ENCODE measurements at regions not wholly inside any gene's neighbourhood (a gene's known extent, or its start where the extent isn't known, plus 50 kb on each side); places are given as distances from the start of the nearest gene placed in this dataset.

GRCh38 chr22:48883211-48883960, 944.3 kb downstream of the BRD1 start:
- H3K9me3 Mint-ChIP-seq, result no peaks in the 10 kb centered on the region
- no peak overlapping the region for H3K27ac Mint-ChIP-seq
- ChIA-PET POLR2A (no interaction called here), CTCF (no interaction called here)
- no peaks in the 10 kb centered on the region for H3K36me3 Mint-ChIP-seq (ENCODE audit: low read depth)
- H3K4me1 Mint-ChIP-seq, result no peaks in the 10 kb centered on the region
- no peak for DNase-seq
- H3K4me3 Mint-ChIP-seq, result no peak overlapping the region
- H3K27me3 Mint-ChIP-seq, result no peaks in the 10 kb centered on the region

DNA sequence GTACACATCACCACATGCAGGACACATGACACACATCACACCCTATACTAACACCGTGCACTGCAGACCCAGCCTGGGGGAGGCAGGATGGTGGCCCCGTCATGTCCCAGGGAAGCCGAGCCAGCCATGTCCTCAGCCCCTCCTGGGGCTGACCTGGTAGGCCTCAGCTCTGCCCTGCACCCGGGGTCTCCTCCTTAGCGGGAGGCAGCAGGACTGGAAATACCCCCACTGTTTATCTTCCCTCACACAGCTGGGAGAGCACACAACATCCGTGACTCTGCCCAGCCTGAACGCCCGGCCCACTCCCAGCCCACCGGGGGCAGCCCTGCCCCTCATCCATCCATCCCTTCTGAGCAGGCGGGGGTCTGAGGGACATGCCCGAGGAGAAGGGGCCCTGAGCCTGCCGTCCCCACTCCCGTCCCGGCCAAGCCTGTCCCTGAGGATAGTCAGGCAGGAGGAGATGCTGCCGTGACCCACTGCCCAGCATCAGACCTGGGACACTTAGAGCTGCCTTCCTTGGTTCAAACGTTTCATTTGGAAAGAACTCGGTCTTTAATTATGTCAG, 945.0 kb downstream of the BRD1 start:
- Mint-ChIP-seq H3K9me3 (no peaks in the 10 kb centered on the region), H3K27ac (no peak overlapping the region), H3K4me3 (no peak overlapping the region)

GRCh38 chr22:48881326-48881980, 946.2 kb downstream of the BRD1 start:
- no peaks in the 10 kb centered on the region for H3K36me3 Mint-ChIP-seq (ENCODE audit: low read depth)
- POLR2A ChIA-PET, result no interaction called here
- no peaks in the 10 kb centered on the region for H3K4me1 Mint-ChIP-seq
- no peak overlapping the region for H3K27ac Mint-ChIP-seq
- no peaks in the 10 kb centered on the region for H3K27me3 Mint-ChIP-seq
- H3K9me3 Mint-ChIP-seq, result no peaks in the 10 kb centered on the region
- CTCF ChIA-PET, result no interaction called here
- H3K4me3 Mint-ChIP-seq, result no peak overlapping the region
- DNase-seq, result no peak

More for the DNA sequence above, 945.0 kb downstream of the BRD1 start:
- no peaks in the 10 kb centered on the region for H3K4me1 Mint-ChIP-seq
- ChIA-PET POLR2A (no interaction called here), CTCF (no interaction called here)
- H3K36me3 Mint-ChIP-seq (ENCODE audit: low read depth), result no peaks in the 10 kb centered on the region
- no peak for DNase-seq
- no peaks in the 10 kb centered on the region for H3K27me3 Mint-ChIP-seq

- no peaks in the 10 kb centered on the region for H3K36me3 Mint-ChIP-seq (ENCODE audit: low read depth)
- POLR2A ChIA-PET, result no interaction called here
- peaks cover 3% of the 10 kb centered on the region for H3K27me3 Mint-ChIP-seq
Observed at GRCh38 chr22:48880749-48881148, 946.9 kb downstream of the BRD1 start.

GRCh38 chr22:48876951-48877350, 950.7 kb downstream of the BRD1 start:
- no peaks in the 10 kb centered on the region for H3K36me3 Mint-ChIP-seq (ENCODE audit: low read depth)
- H3K27me3 Mint-ChIP-seq, result peaks cover 3% of the 10 kb centered on the region
- no peak overlapping the region for H3K4me3 Mint-ChIP-seq
- ChIA-PET CTCF (no interaction called here), POLR2A (no interaction called here)
- no peak overlapping the region for H3K27ac Mint-ChIP-seq
- no peak for DNase-seq
- no peaks in the 10 kb centered on the region for H3K4me1 Mint-ChIP-seq
- H3K9me3 Mint-ChIP-seq, result no peaks in the 10 kb centered on the region

More at GRCh38 chr22:48880749-48881148, 946.9 kb downstream of the BRD1 start:
- no peak overlapping the region for H3K27ac Mint-ChIP-seq
- no peaks in the 10 kb centered on the region for H3K4me1 Mint-ChIP-seq
- CTCF ChIA-PET, result no interaction called here
- no peaks in the 10 kb centered on the region for H3K9me3 Mint-ChIP-seq
- H3K4me3 Mint-ChIP-seq, result no peak overlapping the region
- no peak for DNase-seq

- ChIA-PET POLR2A (no interaction called here), CTCF (no interaction called here)
- Mint-ChIP-seq H3K4me1 (no peaks in the 10 kb centered on the region), H3K27ac (no peak overlapping the region), H3K4me3 (no peak overlapping the region), H3K27me3 (peaks cover 3% of the 10 kb centered on the region), H3K9me3 (peaks cover 4% of the 10 kb centered on the region), H3K36me3 (ENCODE audit: low read depth) (no peaks in the 10 kb centered on the region)
- no peak for DNase-seq
Observed at GRCh38 chr22:48874956-48875355, 952.7 kb downstream of the BRD1 start.

DNA sequence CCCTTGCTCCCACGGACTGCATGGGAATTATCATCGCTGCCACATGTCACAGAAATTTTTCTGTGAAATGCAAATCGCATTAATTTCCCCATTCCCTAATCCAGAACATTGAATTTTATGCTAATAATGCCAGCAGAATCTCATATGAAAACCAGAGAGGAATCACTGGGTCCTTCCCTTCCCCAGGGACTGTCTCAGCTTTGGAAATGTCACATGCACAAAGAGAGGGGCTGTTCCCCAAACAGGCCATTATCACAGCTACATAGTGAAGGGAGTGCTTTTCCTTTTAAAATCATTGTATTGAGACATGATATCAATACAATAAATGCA, 954.5 kb downstream of the BRD1 start:
- no peak for DNase-seq
- no peaks in the 10 kb centered on the region for H3K36me3 Mint-ChIP-seq (ENCODE audit: low read depth)
- H3K27ac Mint-ChIP-seq, result no peak overlapping the region
- H3K27me3 Mint-ChIP-seq, result peaks cover 3% of the 10 kb centered on the region
- peaks cover 4% of the 10 kb centered on the region for H3K9me3 Mint-ChIP-seq
- H3K4me1 Mint-ChIP-seq, result no peaks in the 10 kb centered on the region
- POLR2A ChIA-PET, result no interaction called here
- no peak overlapping the region for H3K4me3 Mint-ChIP-seq
- CTCF ChIA-PET, result no interaction called here

DNA sequence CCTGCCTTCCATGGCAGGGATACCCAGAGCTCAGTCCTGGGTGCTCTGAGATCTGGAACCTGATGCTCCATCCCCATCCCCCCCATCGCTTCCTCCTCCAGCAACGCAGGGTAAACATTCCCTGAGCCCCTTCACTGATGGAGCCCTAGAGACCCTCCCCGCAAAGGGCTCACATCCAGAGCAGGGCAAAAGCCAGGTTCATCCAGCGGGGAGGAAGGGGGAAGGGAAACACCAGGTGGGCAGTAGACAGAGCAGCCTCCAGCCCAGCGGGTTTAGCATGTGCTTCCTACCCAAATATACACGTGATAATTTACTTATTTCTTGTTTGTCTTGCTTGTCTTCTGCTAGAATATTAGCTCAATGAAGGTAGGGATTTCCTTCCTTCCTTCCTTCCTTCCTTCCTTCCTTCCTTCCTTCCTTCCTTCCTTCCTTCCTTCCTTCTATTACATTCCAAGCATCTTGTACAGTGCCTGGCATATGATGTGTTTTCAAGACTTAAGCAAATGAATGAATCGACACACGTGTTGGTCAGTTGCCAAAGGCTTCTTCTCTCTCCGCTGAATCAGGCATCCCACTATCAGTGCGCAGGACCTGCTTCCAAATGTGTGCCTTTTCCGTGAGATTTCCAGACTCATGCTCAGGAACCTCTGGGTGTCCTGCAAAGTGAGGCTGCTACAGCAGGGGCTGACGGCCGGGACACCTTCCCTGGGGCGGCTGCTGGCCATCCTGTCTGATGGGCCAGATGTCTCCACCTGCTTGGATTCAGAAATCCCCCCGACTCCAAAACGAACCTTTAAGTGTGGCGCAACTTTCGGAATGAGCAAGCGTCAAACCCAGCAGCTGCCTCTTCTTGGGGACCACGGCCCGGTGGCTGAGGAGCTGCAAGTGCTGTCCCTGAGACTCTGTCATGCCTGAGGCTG, 955.1 kb downstream of the BRD1 start:
- no peak for DNase-seq
- Mint-ChIP-seq H3K27me3 (peaks cover 3% of the 10 kb centered on the region), H3K9me3 (peaks cover 4% of the 10 kb centered on the region), H3K27ac (no peak overlapping the region), H3K4me1 (no peaks in the 10 kb centered on the region), H3K36me3 (ENCODE audit: low read depth) (no peaks in the 10 kb centered on the region), H3K4me3 (no peak overlapping the region)
- ChIA-PET CTCF (no interaction called here), POLR2A (no interaction called here)

DNA sequence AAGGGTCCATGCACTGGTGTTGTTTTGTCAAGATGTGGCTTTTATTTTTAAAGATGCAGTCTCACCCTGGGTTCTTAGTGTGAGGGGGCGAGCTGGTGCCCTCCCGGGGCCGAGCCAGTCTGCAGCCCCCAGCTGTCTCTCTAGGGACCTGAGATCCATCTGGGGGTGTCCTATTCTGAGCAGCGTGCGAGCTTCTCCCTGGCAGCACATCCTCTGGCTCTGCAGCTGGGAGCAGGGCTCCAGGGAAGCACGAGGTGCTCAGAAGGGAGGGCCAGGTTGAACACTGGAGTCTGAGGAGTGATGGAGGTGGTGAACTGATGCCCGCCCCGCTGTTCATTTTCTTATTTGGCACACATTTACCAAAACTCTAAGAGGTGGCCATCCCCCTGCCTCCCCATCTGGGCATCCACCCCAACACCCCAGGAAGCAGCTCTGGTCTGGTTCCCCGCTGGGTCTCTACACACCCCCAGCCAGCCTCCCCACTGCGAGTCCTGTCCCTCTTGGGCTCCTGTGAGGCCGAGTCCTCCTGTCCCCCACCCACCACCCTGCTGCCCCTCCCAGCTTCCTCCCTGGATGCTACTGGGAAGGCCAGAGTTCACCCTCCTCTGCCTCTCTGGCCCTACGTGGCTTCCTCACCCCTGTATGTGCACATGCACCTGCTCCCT, 956.4 kb downstream of the BRD1 start:
- H3K4me1 Mint-ChIP-seq, result no peaks in the 10 kb centered on the region
- H3K36me3 Mint-ChIP-seq (ENCODE audit: low read depth), result no peaks in the 10 kb centered on the region
- CTCF ChIA-PET, result no interaction called here
- H3K27me3 Mint-ChIP-seq, result peaks cover 2% of the 10 kb centered on the region
- no peak overlapping the region for H3K27ac Mint-ChIP-seq
- no peak overlapping the region for H3K4me3 Mint-ChIP-seq
- peaks cover 4% of the 10 kb centered on the region for H3K9me3 Mint-ChIP-seq
- DNase-seq, result no peak
- POLR2A ChIA-PET, result no interaction called here

DNA sequence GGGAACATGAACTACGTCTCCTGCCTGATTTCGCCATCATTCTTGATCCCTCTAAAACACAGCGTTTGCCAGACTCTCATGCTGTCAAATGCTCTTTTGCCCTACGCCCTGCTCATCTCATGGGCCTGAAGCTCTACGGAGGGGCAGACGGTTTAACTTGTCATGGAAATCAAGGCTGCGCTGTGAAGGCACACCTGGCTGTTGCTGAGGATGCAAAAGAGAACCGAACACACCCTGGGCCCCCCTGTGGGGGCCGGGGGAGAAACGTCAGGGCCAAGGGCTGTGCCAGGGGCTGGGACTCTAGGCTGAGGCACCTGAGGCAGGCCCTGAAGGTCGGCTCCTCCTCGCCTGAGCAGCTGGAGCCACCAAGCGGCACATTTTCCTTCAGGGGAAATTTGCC, 957.2 kb downstream of the BRD1 start:
- Mint-ChIP-seq H3K4me3 (no peak overlapping the region), H3K27ac (no peak overlapping the region), H3K36me3 (ENCODE audit: low read depth) (no peaks in the 10 kb centered on the region), H3K9me3 (peaks cover 4% of the 10 kb centered on the region), H3K27me3 (no peaks in the 10 kb centered on the region), H3K4me1 (no peaks in the 10 kb centered on the region)
- ChIA-PET CTCF (no interaction called here), POLR2A (no interaction called here)
- DNase-seq, result no peak

DNA sequence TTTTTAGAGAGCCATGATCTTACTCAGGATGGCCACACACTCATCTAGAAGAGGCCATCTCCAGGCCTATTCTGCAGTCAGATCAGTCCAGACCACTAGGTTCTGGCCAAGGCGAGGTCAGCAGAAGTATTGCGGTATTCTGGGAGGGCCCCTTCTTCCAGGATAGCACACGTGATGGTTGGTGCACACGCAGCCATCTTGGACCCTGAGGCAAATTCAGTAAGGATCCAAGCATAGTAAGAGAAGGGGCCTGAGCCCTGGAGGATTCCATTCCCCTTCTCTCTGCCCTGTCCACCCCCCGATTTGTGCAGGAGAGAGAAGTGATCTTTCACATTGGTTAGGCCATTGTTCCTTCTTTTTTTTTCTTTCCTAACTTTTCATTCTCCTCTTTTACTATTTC, 957.9 kb downstream of the BRD1 start:
- no peak for DNase-seq
- peaks cover 4% of the 10 kb centered on the region for H3K9me3 Mint-ChIP-seq
- H3K36me3 Mint-ChIP-seq (ENCODE audit: low read depth), result no peaks in the 10 kb centered on the region
- H3K4me3 Mint-ChIP-seq, result no peak overlapping the region
- no peak overlapping the region for H3K27ac Mint-ChIP-seq
- ChIA-PET CTCF (no interaction called here), POLR2A (no interaction called here)
- no peaks in the 10 kb centered on the region for H3K4me1 Mint-ChIP-seq
- peaks cover 4% of the 10 kb centered on the region for H3K27me3 Mint-ChIP-seq

GRCh38 chr22:48869161-48869560, 958.5 kb downstream of the BRD1 start:
- H3K4me1 Mint-ChIP-seq, result no peaks in the 10 kb centered on the region
- POLR2A ChIA-PET, result no interaction called here

GRCh38 chr22:48868554-48868953, 959.1 kb downstream of the BRD1 start:
- no peak for DNase-seq
- H3K4me1 Mint-ChIP-seq, result no peaks in the 10 kb centered on the region
- POLR2A ChIA-PET, result no interaction called here

More at GRCh38 chr22:48869161-48869560, 958.5 kb downstream of the BRD1 start:
- Mint-ChIP-seq H3K9me3 (peaks cover 4% of the 10 kb centered on the region), H3K4me3 (no peak overlapping the region), H3K36me3 (ENCODE audit: low read depth) (no peaks in the 10 kb centered on the region), H3K27me3 (peaks cover 4% of the 10 kb centered on the region), H3K27ac (no peak overlapping the region)
- CTCF ChIA-PET, result no interaction called here
- DNase-seq, result no peak

More at GRCh38 chr22:48868554-48868953, 959.1 kb downstream of the BRD1 start:
- Mint-ChIP-seq H3K36me3 (ENCODE audit: low read depth) (no peaks in the 10 kb centered on the region), H3K27me3 (peaks cover 4% of the 10 kb centered on the region), H3K4me3 (no peak overlapping the region), H3K9me3 (peaks cover 4% of the 10 kb centered on the region), H3K27ac (no peak overlapping the region)
- CTCF ChIA-PET, result no interaction called here

Measured in activated CD4-positive, alpha-beta T cell treated with anti-CD3 and anti-CD28 coated beads, Interleukin-2, amount 10 ng/mL, durations not matched to agents 7 days and 5 days (primary cell).